HG02588 (cell line): ENCODE measurements at regions not wholly inside any gene's neighbourhood (a gene's known extent, or its start where the extent isn't known, plus 50 kb on each side); places are given as distances from the start of the nearest gene placed in this dataset.
"Not testable (repeated sequence)": the region's sequence is repeated elsewhere in the genome, so short reads cannot be mapped to it uniquely, and the experiment has no call there.

Experiments used
- ATAC-seq: cut with Tn5 transposase; IDR thresholded peaks from one replicate; pipeline ENCODE4 v1.9.1; 2021; ENCODE audit warnings: mild to moderate bottlenecking, moderate library complexity; ENCODE audit not compliant: unreplicated experiment

GRCh38 chr4:27916452-27917184 lies 1056.0 kb downstream of the STIM2 start:
- no peak for ATAC-seq

GRCh38 chr4:27917381-27917780 lies 1056.7 kb downstream of the STIM2 start:
- ATAC-seq = no peak

GRCh38 chr4:27921231-27921630 lies 1060.6 kb downstream of the STIM2 start:
- no peak for ATAC-seq

GRCh38 chr4:27928761-27929540 lies 1068.3 kb downstream of the STIM2 start:
- ATAC-seq = no peak

- ATAC-seq = no peak
Measured at GRCh38 chr4:27930291-27930690, 1069.7 kb downstream of the STIM2 start.

- no peak for ATAC-seq
Measured at GRCh38 chr4:27930976-27931375, 1070.3 kb downstream of the STIM2 start.

- ATAC-seq = no peak
Measured at GRCh38 chr4:27931584-27931983, 1070.9 kb downstream of the STIM2 start.

GRCh38 chr4:27934871-27935270 lies 1074.2 kb downstream of the STIM2 start:
- no peak for ATAC-seq

GRCh38 chr4:27946799-27947198 lies 1086.2 kb downstream of the STIM2 start:
- ATAC-seq = no peak

- ATAC-seq = no peak
Measured at GRCh38 chr4:27947302-27947701, 1086.7 kb downstream of the STIM2 start.

- no peak for ATAC-seq
Measured at GRCh38 chr4:27964095-27964494, 1103.5 kb downstream of the STIM2 start.

- no peak for ATAC-seq
Measured at GRCh38 chr4:27966664-27967063, 1106.0 kb downstream of the STIM2 start.

- no peak for ATAC-seq
Measured at GRCh38 chr4:27973056-27973455, 1112.4 kb downstream of the STIM2 start.

- no peak for ATAC-seq
Measured at GRCh38 chr4:27973700-27974099, 1113.1 kb downstream of the STIM2 start.

GRCh38 chr4:27974339-27974738 lies 1113.7 kb downstream of the STIM2 start:
- ATAC-seq = no peak

- not testable (repeated sequence) for ATAC-seq
Measured at GRCh38 chr4:27974881-27975280, 1114.2 kb downstream of the STIM2 start.

GRCh38 chr4:27978427-27979109 lies 1117.9 kb downstream of the STIM2 start:
- not testable (repeated sequence) for ATAC-seq

GRCh38 chr4:27985522-27985921 lies 1124.9 kb downstream of the STIM2 start:
- ATAC-seq = no peak

- ATAC-seq = no peak
Measured at GRCh38 chr4:27986476-27986875, 1125.8 kb downstream of the STIM2 start.

- no peak for ATAC-seq
Measured at GRCh38 chr4:28001698-28002097, 1141.1 kb downstream of the STIM2 start.

- no peak for ATAC-seq
Measured at GRCh38 chr4:28004520-28004919, 1143.9 kb downstream of the STIM2 start.

GRCh38 chr4:28006021-28006420 lies 1145.4 kb downstream of the STIM2 start:
- no peak for ATAC-seq
